ENCODE measurements at regions not wholly inside any gene's neighbourhood (a gene's known extent, or its start where the extent isn't known, plus 50 kb on each side); places are given as distances from the start of the nearest gene placed in this dataset.
A peak's percentile ranks its signal among the peaks of the same experiment; 100 is the strongest.
"Not testable (repeated sequence)": the region's sequence is repeated elsewhere in the genome, so short reads cannot be mapped to it uniquely, and the experiment has no call there.

DNA sequence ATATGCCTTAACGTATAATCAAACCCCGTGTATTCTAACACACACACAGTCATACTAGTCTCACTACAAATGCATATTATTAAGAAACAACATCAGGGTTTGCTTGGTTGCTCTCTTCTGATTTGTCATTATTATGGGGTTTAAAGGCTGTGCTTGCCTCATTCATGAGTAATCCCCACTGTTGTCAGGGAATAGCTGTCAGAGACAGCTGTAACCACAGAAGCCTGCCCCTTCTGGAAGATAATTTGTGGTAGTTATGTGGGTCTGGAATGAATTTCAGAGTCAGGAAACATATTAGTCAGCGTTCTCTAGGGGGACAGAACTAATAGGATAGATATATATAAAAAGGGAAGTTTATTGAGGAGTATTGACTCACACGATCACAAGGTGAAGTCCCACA, 456.9 kb upstream of the TMEM132C start:
- peak; percentile 36 for DNase-seq (ENCODE audit: low spot score)

DNA sequence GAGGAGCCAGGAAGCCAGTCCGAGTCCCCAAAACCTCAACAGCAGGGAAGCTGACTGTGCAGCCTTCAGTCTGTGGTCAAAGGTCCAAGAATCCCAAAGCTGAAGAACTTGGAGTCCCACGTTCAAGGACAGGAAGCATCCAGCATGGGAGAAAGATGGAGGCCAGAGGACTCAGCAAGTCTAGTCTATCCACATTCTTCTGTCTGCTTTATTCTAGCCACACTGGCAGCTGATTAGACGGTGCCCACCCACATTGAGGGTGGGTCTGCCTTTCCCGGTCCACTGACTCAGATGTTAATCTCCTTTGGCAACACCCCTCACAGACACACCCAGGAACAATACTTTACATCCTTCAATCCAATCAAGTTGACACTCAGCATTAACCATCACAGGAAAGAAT, 456.5 kb upstream of the TMEM132C start:
- DNase-seq (ENCODE audit: low spot score): not testable (repeated sequence)

DNA sequence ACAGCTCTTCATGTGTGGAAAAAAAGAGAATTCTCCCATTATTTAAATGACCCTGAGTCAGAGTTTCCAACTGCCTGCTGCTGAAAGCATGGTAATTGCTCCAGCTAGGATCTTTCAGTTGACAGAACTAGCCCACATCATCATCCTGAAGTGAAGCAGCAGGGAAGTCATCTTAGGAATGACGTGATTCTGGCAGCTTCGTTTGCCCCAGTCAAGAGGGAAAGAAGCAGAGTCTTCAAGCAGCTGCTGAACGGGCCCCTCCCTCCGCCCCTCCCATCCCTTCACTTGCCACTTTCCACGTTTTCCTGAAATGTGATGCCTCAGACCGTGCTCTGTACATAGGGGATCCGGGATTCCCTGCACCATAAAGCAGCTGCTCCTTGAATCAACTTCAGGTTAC, 455.0 kb upstream of the TMEM132C start:
- peak; percentile 14 for DNase-seq (ENCODE audit: low spot score)

DNA sequence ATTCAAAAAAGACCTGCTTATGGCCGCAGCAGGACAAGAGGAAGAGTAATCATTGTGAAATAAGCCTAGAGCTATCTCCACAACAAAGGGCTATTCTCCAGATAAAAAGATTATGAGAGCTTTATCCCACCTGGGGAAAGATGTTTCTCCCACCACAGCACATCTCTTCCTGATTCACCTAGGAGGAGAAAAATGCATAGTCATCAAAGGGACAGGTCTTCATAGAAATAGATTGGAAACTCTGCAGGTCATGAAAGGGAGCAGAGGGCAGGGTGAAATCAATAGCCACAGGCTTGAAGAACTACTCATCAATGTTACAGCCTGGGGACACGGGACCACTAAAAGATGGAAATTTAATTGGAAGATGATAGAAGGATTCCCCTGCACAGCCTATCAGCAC, 453.8 kb upstream of the TMEM132C start:
- DNase-seq (ENCODE audit: low spot score): no peak

DNA sequence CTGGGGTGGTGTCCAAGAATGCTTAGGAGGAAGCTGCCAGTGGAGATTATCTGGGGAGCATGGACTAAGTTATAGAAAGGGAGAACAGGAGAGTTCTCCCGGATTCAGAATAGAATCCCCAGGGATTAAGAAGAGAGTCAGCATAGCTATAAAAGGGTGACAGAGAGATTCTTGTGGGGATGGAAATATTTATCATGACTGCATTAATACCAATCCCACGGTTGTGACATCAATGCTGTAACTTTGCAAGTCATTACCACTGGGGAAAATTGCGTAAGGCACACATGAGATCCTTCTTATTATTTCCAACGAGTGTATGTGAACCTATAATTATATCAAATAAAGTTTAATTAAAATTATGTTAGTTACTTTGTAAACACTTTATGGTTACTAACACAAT, 447.9 kb upstream of the TMEM132C start:
- no peak for DNase-seq (ENCODE audit: low spot score)

DNA sequence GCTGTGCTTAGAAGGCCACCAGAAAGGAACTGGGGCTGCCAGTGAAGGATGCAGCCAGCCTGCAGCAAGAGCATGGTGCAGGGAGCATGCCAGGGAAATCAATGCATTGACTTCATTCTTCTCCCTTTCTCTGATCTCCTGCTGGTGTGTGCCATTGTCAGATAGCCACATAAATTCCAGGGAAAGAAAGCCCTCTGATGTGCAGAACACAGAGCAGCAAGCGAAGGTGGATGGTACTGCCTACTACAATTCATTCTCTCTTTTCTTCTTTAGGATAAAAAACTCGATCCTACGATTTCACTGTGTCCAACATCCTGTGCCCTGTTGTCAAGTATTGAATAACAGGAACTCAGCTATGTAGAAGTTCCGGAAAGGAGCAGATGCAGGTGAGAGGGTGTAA, 446.7 kb upstream of the TMEM132C start:
- no peak for DNase-seq (ENCODE audit: low spot score)

DNA sequence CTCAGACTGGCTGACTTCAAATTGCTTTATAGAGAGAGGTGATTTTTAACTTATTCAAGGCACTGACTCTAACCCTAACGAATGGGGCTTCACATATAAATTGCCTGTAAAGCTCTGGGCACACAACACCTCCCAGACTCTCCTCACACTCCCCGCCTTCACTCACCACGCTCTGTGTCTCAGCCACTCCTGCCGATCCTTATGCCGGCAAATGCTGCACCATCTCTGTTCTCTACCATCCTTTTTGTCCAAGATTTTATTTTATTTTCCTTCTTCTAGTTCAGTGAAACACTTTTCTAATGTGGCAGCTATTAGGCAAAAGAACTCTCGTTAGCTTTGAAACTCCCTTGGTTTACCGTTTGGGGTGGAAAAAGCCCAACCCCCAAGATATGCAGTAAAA, 446.1 kb upstream of the TMEM132C start:
- no peak for DNase-seq (ENCODE audit: low spot score)

DNA sequence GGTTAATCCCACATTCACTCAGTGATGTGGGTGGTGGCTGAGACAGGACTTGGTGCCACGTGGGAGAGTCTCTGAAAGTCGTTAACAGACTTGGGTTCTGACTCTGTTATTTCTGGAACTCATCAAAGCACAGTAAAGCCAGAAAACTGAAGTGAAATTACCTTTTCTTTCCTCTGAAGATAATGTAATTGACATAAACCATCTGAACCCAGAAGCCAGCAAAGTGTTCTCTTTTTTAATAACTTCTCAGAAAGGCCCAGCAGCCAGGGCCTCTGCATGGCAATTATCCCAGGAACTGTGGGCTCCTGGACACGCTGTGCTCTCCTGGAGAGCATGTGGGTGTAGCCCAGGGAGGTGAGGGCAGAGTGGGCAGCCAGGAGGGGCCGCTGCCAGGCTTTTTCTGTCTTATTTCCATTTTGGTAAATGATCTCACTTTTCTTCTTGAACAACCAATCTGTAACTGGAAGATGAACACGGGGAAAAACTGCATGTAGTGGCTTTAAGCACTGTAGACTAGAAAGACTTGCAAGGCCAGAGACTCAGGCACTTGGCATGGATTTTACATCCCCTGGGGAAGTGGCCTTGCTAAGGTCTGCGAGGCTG, 444.1 kb upstream of the TMEM132C start:
- no peak for DNase-seq (ENCODE audit: low spot score)

DNA sequence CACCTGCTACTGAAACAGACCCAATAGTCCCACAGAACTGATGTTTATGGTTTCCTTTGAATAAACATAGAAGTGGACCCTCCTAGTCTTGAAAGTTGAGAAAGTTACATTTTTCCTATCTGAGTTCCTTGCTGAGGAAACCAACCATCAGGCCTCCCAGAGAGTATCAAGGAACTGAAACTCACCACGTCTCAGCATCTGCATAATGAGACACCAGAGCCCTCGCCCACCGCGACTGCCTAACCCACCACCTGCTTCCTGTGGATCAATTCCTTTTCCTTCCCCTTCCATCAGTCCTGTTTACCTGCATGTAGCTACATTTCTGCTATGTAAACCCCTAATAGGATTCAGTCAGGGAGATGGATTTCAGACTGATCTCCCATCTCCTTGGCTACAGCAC, 443.2 kb upstream of the TMEM132C start:
- no peak for DNase-seq (ENCODE audit: low spot score)

DNA sequence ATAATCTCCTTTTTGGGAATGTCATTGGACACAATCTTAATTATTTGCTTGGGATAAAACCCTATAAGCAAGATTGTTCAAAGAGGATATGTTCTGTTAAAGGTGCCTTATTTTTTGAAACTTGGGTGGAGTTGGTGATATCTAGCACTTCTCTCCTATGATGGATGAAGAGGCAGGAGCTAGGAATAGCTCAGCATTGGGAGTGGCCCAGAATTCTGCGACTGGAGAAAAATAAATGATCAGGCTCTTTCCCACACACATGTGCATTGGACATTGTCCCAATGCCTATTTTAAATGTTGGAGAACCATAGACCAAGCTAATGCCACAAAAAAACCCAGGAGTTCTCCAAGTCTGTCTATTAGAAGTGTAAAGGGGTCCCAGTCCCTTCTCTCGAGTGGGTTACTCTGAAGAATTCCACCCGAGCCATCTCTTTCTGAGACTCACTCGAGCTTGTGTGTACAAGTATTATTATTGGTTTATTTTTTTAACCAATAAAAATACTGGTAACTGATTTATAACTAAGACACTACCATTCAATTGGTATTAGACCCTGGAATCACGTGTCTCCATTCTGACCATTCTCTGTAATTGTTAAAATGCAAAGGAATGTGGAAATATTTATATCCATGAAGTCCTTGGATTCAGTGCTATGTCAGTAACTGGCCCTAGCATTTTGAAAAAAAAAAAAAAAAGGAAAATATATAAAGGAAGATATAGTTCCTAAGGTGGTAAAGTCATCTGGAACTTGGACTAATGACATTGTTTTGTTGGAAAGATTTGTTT, 437.5 kb upstream of the TMEM132C start:
- no peak for DNase-seq (ENCODE audit: low spot score)

DNA sequence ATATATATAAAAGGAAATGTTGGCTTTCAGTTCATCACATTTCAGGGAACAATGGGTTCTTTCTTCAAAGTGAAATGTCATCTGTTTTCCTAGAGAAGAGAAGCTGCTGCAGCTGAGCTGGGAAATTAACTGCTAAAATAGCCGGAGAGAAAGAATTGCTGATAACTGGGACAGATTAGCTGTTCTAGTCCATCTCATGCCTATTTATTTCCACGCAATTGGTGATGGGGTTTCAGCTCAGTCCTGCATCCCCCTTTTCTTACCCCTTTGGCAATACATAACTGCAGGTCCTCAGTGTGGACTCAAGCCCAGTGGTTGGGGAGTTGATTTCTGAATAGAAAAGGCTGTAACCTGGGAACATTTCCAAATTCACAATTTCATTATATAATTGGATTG, 436.9 kb upstream of the TMEM132C start:
- no peak for DNase-seq (ENCODE audit: low spot score)

DNA sequence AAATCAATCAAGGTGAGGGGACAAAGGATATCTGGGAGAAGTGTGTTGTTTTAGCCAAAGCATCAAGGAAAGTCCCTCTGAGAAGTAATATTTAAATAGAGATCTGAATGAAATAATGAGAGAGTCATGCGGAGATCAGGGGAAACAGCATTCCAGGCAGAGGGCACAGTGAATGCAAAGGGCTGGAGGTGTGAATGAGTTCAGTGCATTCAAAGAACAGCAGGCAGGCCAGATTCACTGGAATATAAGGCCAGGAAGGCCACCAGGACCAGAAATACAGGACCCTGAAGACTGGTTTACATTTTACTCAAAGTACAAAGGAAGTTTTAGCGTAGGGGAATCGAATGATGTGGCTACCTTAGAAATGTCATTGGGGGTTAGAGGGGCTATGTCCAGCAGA, 436.2 kb upstream of the TMEM132C start:
- DNase-seq (ENCODE audit: low spot score): no peak

DNA sequence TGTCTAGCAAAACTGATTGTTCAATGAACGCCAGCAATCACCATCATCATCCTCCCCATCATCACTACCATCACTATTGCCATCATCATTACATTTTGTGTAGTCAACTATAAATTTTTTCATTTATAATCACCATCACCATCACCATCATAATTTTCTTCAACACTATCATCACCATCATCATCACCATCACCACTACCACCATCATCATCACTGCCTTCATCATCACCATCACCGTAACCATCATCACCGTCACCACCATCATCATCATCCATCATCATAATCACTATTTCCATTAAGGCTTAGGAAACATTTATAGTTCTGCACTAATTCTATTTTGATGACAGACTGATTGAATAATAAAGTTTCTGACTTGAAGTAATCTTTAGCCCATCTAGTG, 434.8 kb upstream of the TMEM132C start:
- DNase-seq (ENCODE audit: low spot score): no peak

DNA sequence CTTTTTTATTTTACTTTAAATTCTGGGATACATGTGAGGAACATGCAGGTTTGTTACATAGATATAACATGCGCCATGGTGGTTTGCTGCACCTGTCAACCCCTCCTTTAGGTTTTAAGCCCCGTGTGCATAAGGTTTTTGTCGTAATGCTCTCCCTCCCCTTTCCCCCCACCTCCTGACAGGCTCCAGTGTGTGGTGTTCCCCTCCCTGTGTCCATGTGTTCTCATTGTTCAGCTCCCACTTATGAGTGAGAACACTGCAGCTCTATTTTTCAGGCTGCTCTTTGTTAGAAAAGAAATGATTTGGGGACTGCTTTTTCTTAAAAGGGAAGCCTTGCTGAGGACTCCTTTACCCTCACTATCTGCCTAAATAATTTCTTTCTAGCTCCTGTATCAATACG, 430.2 kb upstream of the TMEM132C start:
- not testable (repeated sequence) for DNase-seq (ENCODE audit: low spot score)

DNA sequence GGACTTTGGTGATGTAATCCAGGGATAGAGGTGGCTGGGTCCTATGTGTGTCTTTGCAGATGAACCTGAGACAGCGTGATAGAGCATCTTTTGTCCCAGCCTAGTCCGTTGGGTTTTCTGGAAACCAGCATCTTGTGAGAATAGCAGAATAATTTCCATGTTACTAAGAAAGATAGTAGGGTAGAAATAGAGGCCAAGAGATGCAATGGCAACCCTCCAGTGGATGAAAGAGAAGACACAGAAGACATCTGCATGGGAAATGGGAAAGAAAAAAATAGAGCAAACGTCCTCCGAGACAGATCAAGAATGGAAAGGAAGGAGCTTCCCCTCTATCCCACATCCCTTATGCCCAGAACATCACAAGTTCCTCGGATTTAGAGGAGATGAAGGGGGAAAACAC, 409.3 kb upstream of the TMEM132C start:
- no peak for DNase-seq (ENCODE audit: low spot score)

DNA sequence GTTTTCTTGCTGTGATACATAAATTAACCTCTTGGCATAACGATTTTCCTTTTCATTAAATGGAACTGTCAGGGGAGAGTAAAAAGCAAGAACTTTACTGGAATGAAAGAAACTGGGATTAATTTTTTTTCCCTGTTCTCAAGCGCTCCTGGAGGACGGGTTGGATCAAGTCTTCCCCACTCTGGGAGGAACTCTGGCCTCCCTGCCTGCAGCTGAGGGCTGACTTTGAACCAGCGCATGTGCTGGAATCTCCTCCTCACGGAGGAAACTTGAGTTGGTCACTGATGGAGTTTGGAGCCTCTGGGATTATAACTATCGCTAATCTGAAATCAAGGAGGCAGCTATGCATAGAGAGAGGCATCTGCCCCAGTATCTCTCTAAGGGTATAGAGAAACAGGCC, 406.4 kb upstream of the TMEM132C start:
- DNase-seq (ENCODE audit: low spot score): no peak

DNA sequence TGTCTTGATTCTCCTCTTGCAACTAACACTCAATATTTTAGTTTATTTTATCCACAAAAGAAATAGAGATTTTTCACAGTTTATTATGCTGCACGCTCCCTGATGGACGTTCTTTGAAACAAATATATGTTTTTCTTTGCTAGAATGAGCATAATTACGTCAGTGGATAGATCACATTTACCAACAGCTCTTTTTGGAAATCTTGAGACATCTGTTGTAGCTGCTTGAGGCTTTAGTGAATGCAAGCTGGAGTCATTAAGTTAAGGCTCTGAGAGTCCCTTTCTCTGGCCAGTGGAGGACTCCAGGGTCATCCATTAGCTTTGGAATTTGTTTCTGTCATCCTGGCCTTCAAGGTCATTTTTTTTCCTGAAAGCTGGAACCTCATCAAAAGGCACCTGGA, 405.6 kb upstream of the TMEM132C start:
- DNase-seq (ENCODE audit: low spot score): no peak

DNA sequence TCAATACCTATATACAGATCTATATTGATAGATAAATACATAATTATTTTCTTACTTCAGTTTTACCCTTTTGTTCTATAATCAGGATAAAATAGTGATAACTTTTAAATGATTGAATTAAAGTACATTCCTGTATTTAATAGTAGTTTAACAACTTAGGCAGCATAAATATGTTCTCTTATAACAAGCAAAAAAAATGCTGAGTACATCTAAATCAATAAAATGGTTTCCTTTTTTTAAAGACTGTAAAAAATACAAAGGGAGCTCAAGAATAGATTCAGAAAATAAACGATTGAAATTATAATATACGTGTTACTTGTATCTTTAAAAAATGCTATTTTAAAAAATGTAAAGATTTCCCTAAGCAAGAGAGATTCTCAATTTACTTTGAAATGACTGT, 393.7 kb upstream of the TMEM132C start:
- no peak for DNase-seq (ENCODE audit: low spot score)

DNA sequence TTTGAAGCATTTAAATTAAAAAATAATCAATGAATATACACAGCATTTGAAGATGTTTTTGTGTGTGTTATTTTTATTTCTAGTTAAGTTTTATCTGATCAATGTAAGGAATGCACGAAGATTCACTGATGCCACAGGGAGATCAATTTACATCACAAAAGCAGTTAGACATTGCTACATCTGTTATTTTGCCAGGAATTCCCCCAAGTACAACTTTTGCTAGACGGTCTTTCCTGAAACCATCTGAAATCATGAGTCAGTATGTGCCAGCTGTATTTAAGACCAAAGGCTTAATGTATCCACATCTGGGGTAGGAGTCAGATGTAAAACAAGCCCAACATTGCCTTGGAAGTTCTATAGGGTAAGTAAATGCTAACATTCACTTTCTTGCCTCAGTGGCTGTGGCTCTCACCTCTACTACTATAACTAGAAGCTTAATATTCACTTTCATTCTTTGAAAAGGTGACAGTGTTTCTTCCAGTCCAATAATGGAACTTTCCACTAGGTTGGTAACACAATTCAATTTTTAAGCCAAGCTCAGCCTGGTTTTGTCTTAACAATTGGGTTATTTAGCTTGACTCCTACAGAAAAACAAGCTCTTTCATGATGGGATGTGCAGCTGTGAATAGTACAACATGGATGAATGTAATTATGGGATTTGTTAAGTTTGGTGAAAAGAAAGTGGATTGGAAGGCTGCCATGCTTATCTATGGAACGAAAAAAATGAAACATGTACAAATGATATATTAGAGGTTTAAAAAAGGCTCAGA, 385.4 kb upstream of the TMEM132C start:
- no peak for DNase-seq (ENCODE audit: low spot score)

DNA sequence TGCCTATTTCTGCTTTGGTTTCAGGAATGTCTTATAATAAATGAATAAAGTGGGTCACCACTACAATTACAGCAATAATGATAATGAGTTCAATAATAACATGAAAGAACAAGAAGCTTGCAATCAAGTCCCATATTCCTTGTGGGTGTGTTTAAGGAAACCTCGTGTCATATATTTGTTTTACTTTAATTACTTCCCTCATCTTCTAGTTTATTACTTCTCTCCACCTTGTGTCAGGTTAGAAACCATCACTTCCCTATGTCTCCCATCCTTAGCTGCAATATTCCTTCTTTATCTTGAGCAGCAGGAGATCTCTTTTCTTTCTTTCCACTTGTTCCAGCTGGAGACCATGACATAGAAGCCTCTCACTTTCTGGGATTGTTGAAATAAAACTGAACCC, 384.0 kb upstream of the TMEM132C start:
- no peak for DNase-seq (ENCODE audit: low spot score)

DNA sequence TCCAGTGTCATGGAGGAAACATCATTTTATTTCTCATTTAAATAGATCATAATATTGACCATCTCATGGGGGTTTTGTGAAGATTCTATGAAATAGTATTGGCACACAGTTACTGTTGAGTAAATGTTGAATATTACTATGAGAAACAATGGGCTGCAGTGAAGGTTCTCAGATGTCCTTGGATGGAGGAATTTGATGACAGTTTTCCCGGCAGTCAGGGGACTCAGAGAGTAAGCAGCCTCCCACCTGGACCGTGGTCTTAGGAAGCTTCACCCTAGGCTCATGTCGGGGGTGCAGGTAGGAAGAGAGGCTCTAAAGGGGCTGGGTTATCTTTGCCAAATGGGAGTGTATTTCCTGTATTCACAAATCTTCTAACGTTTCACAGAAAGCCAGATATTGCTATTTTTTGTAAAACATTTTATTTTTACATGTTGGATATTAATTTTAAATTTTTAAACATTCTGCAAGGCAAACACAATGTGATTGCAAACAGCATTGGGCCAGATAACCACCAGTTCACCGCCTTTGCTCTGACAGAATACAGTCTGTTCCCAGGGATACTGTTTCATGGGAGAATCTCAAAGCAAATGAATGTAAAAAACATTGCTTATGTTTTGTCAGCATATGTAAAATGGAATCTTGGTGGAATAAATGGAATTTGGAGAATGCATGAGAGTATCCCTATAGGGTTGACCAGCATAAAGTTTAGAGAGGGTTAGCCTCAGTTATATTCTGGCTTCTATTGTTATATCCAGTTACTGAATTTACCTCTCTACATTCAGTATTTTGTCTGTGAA, 380.8 kb upstream of the TMEM132C start:
- no peak for DNase-seq (ENCODE audit: low spot score)

DNA sequence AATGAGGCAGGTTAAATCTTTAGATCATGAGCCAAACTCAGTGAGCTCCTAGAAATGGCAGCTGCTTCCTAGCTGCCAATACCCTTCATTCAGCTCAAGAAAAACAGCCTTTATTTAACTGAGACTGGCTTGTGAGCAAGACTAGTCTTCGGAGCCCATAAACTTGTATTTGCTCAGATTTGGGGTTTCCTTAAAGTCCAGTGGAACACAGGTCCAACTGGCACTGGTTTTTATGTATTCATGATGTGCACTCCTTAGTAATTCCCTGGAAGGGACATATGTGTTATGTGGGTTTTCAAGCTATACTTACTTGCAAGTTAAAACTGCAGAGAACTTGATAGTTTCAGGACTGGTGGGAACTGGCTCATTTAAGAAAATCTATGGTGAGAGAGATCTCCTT, 380.1 kb upstream of the TMEM132C start:
- DNase-seq (ENCODE audit: low spot score): no peak
